CD14-positive monocyte (primary cell): ENCODE measurements at regions not wholly inside any gene's neighbourhood (a gene's known extent, or its start where the extent isn't known, plus 50 kb on each side); places are given as distances from the start of the nearest gene placed in this dataset.

Source experiments
- DNase-seq, 3 donors: peaks; one replicate each; pipeline ENCODE4 v3.0.0-alpha.2; 2011 to 2022
- H2AFZ ChIP-seq: 2 replicates; pipeline ENCODE4 v1.6.0; 2012; ENCODE audit warnings: mild to moderate bottlenecking, low read depth, low read length, inconsistent platforms; ENCODE audit not compliant: insufficient read depth, poor library complexity, severe bottlenecking
- H3K27ac ChIP-seq, 2 donors: 1 replicate in 1 of 2; 2 replicates in 1 of 2; pipeline ENCODE4 v1.5.1; 2012 to 2013; ENCODE audit warnings: low read length in 2 of 2, control low read depth in 1 of 2, inconsistent platforms in 1 of 2, low read depth in 1 of 2, mild to moderate bottlenecking in 1 of 2
- H3K27me3 ChIP-seq, 2 donors: one replicate each; pipeline versions ENCODE4 v1.6.0 to v1.6.1; 2011 to 2013; ENCODE audit warnings: low read length in 2 of 2; ENCODE audit not compliant: control insufficient read depth in 2 of 2, insufficient read depth in 2 of 2
- H3K36me3 ChIP-seq, 2 donors: replicated peaks in 1 of 2; 1 replicate in 1 of 2; 2 replicates in 1 of 2; pipeline versions ENCODE4 v1.5.1 to v1.6.1; 2012 to 2013; ENCODE audit warnings: low read length in 2 of 2, control low read depth in 1 of 2, inconsistent platforms in 1 of 2, mild to moderate bottlenecking in 1 of 2; ENCODE audit not compliant: insufficient read depth in 2 of 2, control insufficient read depth in 1 of 2
- H3K4me1 ChIP-seq, 2 donors: 1 replicate in 1 of 2; 2 replicates in 1 of 2; pipeline versions ENCODE4 v1.5.1 to v1.6.1; 2012 to 2013; ENCODE audit warnings: low read length in 2 of 2, control low read depth in 1 of 2, inconsistent platforms in 1 of 2, mild to moderate bottlenecking in 1 of 2, moderate library complexity in 1 of 2; ENCODE audit not compliant: insufficient read depth in 2 of 2, control insufficient read depth in 1 of 2
- H3K4me2 ChIP-seq: replicated peaks from 2 replicates; pipeline ENCODE3; 2012; ENCODE audit warnings: low read length, moderate library complexity, mild to moderate bottlenecking; ENCODE audit not compliant: poor library complexity, severe bottlenecking; ENCODE audit errors: extremely low read depth
- H3K4me3 ChIP-seq, 3 experiments: fragments of 200-600 bp in 1 of 3; sonication (generic) in 1 of 3; replicated peaks in 1 of 3; 1 replicate in 2 of 3; 2 replicates in 1 of 3; pipeline ENCODE4 v1.5.1; 2011 to 2013; ENCODE audit warnings: low read length in 3 of 3, mild to moderate bottlenecking in 3 of 3, control low read depth in 2 of 3, low read depth in 2 of 3, inconsistent platforms in 1 of 3, moderate library complexity in 1 of 3
- H3K79me2 ChIP-seq: 2 replicates; pipeline ENCODE4 v1.6.0; 2012; ENCODE audit warnings: mild to moderate bottlenecking, control low read depth, inconsistent platforms, low read length, moderate library complexity; ENCODE audit not compliant: insufficient read depth
- H3K9ac ChIP-seq: 2 replicates; pipeline ENCODE4 v1.6.0; 2017; ENCODE audit warnings: low read length, mild to moderate bottlenecking; ENCODE audit not compliant: insufficient read depth, poor library complexity, severe bottlenecking
- H3K9me3 ChIP-seq, 2 donors: replicated peaks in 1 of 2; 1 replicate in 1 of 2; 2 replicates in 1 of 2; pipeline versions ENCODE4 v1.5.1 to v1.6.1; 2012 to 2013; ENCODE audit warnings: low read length in 2 of 2, control low read depth in 1 of 2; ENCODE audit not compliant: control insufficient read depth in 1 of 2, insufficient read depth in 1 of 2
- H4K20me1 ChIP-seq: 2 replicates; pipeline ENCODE4 v1.6.0; 2012; ENCODE audit warnings: mild to moderate bottlenecking, low read length, control low read depth, moderate library complexity; ENCODE audit not compliant: insufficient read depth
- H3K27ac Mint-ChIP-seq, 7 donors: one replicate each; pipeline ENCODE4 v1.8.0; 2020; ENCODE audit warnings: mild to moderate bottlenecking in 7 of 7, mixed read lengths in 7 of 7, moderate library complexity in 6 of 7, inconsistent platforms in 2 of 7
- H3K27me3 Mint-ChIP-seq, 3 donors: one replicate each; pipeline ENCODE4 v1.8.0; 2021 to 2022; ENCODE audit warnings: low read depth in 3 of 3, mild to moderate bottlenecking in 3 of 3, mixed read lengths in 3 of 3, moderate library complexity in 3 of 3, inconsistent platforms in 1 of 3
- H3K36me3 Mint-ChIP-seq, 2 donors: one replicate each; pipeline ENCODE4 v1.8.0; 2020; ENCODE audit warnings: mixed read lengths in 2 of 2, inconsistent platforms in 1 of 2, mild to moderate bottlenecking in 1 of 2
- H3K4me1 Mint-ChIP-seq: one replicate; pipeline ENCODE4 v1.8.0; 2020; ENCODE audit warnings: mild to moderate bottlenecking, mixed read lengths
- H3K4me3 Mint-ChIP-seq, 2 donors: one replicate each; pipeline ENCODE4 v1.8.0; 2020; ENCODE audit warnings: mild to moderate bottlenecking in 2 of 2, mixed read lengths in 2 of 2, moderate library complexity in 1 of 2
- H3K9me3 Mint-ChIP-seq, 7 donors: one replicate each; pipeline ENCODE4 v1.8.0; 2020 to 2022; ENCODE audit warnings: mixed read lengths in 7 of 7, mild to moderate bottlenecking in 6 of 7, moderate library complexity in 6 of 7, inconsistent platforms in 2 of 7
- WGBS: methylation state at CpG from one replicate; pipeline ENCODE4 v1.1.5; 2013; ENCODE audit warnings: missing lambda C conversion rate; ENCODE audit not compliant: insufficient coverage; 5-methylcytosine and 5-hydroxymethylcytosine counted together
- intact Hi-C, 2 donors: fragments of 100-400 bp; cut with micrococcal nuclease; formaldehyde crosslinking; loops; one replicate each; pipeline versions ENCODE4 v1.15.0 to v1.15.1; 2023
- TF ChIP-seq, protein P1 (sequence below): fragments of 200-600 bp; IDR thresholded peaks from one replicate; pipeline ENCODE4 v1.8.0; 2022; ENCODE audit warnings: antibody characterized with exemption, mild to moderate bottlenecking

GRCh38 chr15:46207341-46207740, 572.5 kb downstream of the SQOR start:
- TF ChIP-seq, protein P1, sequence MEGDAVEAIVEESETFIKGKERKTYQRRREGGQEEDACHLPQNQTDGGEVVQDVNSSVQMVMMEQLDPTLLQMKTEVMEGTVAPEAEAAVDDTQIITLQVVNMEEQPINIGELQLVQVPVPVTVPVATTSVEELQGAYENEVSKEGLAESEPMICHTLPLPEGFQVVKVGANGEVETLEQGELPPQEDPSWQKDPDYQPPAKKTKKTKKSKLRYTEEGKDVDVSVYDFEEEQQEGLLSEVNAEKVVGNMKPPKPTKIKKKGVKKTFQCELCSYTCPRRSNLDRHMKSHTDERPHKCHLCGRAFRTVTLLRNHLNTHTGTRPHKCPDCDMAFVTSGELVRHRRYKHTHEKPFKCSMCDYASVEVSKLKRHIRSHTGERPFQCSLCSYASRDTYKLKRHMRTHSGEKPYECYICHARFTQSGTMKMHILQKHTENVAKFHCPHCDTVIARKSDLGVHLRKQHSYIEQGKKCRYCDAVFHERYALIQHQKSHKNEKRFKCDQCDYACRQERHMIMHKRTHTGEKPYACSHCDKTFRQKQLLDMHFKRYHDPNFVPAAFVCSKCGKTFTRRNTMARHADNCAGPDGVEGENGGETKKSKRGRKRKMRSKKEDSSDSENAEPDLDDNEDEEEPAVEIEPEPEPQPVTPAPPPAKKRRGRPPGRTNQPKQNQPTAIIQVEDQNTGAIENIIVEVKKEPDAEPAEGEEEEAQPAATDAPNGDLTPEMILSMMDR: no peak
- Histone ChIP-seq H2AFZ (no peak overlapping the region), H3K27me3 (no peaks in the 10 kb centered on the region), H3K9me3 (peaks cover 29 to 45% of the 10 kb centered on the region in 2 donors), H3K4me1 (no peaks in the 10 kb centered on the region), H3K4me2 (no peak overlapping the region), H3K79me2 (no peaks in the 10 kb centered on the region), H3K27ac (no peak overlapping the region), H3K9ac (no peak overlapping the region), H3K4me3 (no peak overlapping the region), H4K20me1 (no peaks in the 10 kb centered on the region), H3K36me3 (no peaks in the 10 kb centered on the region)
- Mint-ChIP-seq H3K4me3 (no peak overlapping the region), H3K27me3 (peaks cover 0 to 2% (median 0%) of the 10 kb centered on the region in 3 donors), H3K4me1 (no peaks in the 10 kb centered on the region), H3K36me3 (no peaks in the 10 kb centered on the region), H3K27ac (no peak overlapping the region), H3K9me3 (peaks cover 5 to 26% (median 15%) of the 10 kb centered on the region in 7 donors)
- no peak for DNase-seq
- no CpG with 5 or more reads among the region's 2 CpGs for WGBS
- intact Hi-C loops: no loop called here

DNA sequence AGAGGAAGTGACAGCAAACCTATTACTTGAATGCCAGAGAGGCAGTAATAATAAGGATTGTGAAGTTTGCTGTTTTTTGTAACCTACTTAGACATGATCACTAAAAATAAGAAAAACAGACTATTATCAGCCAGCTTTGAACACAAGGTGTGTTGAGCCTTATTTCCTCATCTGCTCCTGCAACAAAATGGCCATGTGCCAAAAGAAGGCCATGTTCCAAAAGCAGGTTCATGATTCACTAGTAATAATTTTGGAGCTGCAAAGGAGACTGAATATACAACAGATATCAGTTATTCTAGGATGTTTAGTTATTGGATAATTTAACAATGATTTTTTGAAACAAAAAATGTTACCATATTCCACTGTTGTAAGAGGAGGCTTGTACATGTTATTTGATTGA, 578.7 kb downstream of the SQOR start:
- H3K36me3 ChIP-seq: no peaks in the 10 kb centered on the region
- H3K79me2 ChIP-seq: no peaks in the 10 kb centered on the region
- no peaks in the 10 kb centered on the region for H4K20me1 ChIP-seq
- no peaks in the 10 kb centered on the region for H3K36me3 Mint-ChIP-seq
- peaks cover 0 to 2% (median 0%) of the 10 kb centered on the region in 3 donors for H3K27me3 Mint-ChIP-seq
- no peak overlapping the region for H3K4me3 Mint-ChIP-seq
- peaks cover 14 to 27% of the 10 kb centered on the region in 2 donors for H3K9me3 ChIP-seq
- H3K27me3 ChIP-seq: no peaks in the 10 kb centered on the region
- no peaks in the 10 kb centered on the region for H3K4me1 Mint-ChIP-seq
- H3K4me3 ChIP-seq: no peak overlapping the region
- H2AFZ ChIP-seq: no peak overlapping the region
- no peaks in the 10 kb centered on the region for H3K4me1 ChIP-seq
- intact Hi-C loops: no loop called here
- no peak overlapping the region for H3K4me2 ChIP-seq
- H3K27ac ChIP-seq: no peak overlapping the region
- no peak for DNase-seq
- no peak overlapping the region for H3K9ac ChIP-seq
- TF ChIP-seq, protein P1: no peak
- H3K27ac Mint-ChIP-seq: no peak overlapping the region
- peaks cover 0 to 17% (median 10%) of the 10 kb centered on the region in 7 donors for H3K9me3 Mint-ChIP-seq
